H1 (cell line): ENCODE measurements at regions not wholly inside any gene's neighbourhood (a gene's known extent, or its start where the extent isn't known, plus 50 kb on each side); places are given as distances from the start of the nearest gene placed in this dataset.

Source experiments
- CTCF ChIA-PET: fragments of 300-600 bp; sonication (Branson Sonifier 250); formaldehyde crosslinking; loops from one replicate; lab custom pipeline; 2021; ENCODE audit not compliant: partially characterized antibody; lab: Charles Lee
- POLR2A ChIA-PET: fragments of 300-600 bp; sonication (Branson Sonifier 250); formaldehyde crosslinking; loops from one replicate; lab custom pipeline; 2021; ENCODE audit warnings: inconsistent platforms; ENCODE audit not compliant: partially characterized antibody; lab: Charles Lee
- DNase-seq, 2 experiments: peaks; one replicate each; pipeline versions ENCODE4 v3.0.0 to v3.0.0-alpha.2; 2010 to 2022; ENCODE audit warnings: low spot score in 2 of 2, low read depth in 1 of 2, mixed read lengths in 1 of 2
- FAIRE-seq: peaks from 2 replicates; lab custom pipeline; 2011; peaks lifted over from hg19 to GRCh38; lab: Jason Lieb, UNC
- H2AFZ ChIP-seq: 2 replicates; pipeline ENCODE4 v1.8.1; 2012; ENCODE audit warnings: low read length, inconsistent platforms
- H2AK5ac ChIP-seq: 2 replicates; pipeline ENCODE4 v1.6.1; 2013; ENCODE audit warnings: low read depth, low read length
- H2BK120ac ChIP-seq: replicated peaks from 2 replicates; pipeline ENCODE3; 2013; ENCODE audit warnings: low read depth, low read length, inconsistent platforms
- H2BK12ac ChIP-seq: 2 replicates; pipeline ENCODE4 v1.6.1; 2013; ENCODE audit warnings: low read depth, low read length
- H2BK15ac ChIP-seq: 2 replicates; pipeline ENCODE4 v1.6.1; 2013; ENCODE audit warnings: low read length
- H2BK20ac ChIP-seq: 2 replicates; pipeline ENCODE4 v1.6.1; 2013; ENCODE audit warnings: low read length
- H2BK5ac ChIP-seq: 2 replicates; pipeline ENCODE4 v1.6.1; 2013; ENCODE audit warnings: low read depth, low read length
- H3K14ac ChIP-seq: 2 replicates; pipeline ENCODE4 v1.6.1; 2013; ENCODE audit warnings: inconsistent platforms; ENCODE audit not compliant: insufficient read length
- H3K18ac ChIP-seq: 2 replicates; pipeline ENCODE4 v1.6.1; 2013; ENCODE audit warnings: low read length; ENCODE audit errors: extremely low read depth
- H3K23ac ChIP-seq: 2 replicates; pipeline ENCODE4 v1.6.1; 2013; ENCODE audit warnings: inconsistent platforms; ENCODE audit not compliant: insufficient read length
- H3K23me2 ChIP-seq: 2 replicates; pipeline ENCODE4 v1.6.1; 2013; ENCODE audit warnings: low read depth, low read length
- H3K27ac ChIP-seq: 2 replicates; pipeline ENCODE4 v1.6.1; 2011; ENCODE audit warnings: low read depth, low read length, inconsistent platforms
- H3K27me3 ChIP-seq, 4 experiments: replicated peaks in 1 of 4; 1 replicate in 1 of 4; 2 replicates in 3 of 4; pipeline versions ENCODE4 v1.6.1 to v1.8.1; 2011 to 2013; ENCODE audit warnings: low read length in 3 of 4, mild to moderate bottlenecking in 3 of 4, inconsistent platforms in 2 of 4, mixed read lengths in 2 of 4, moderate library complexity in 1 of 4; ENCODE audit not compliant: control insufficient read depth in 3 of 4, insufficient read depth in 3 of 4; ENCODE audit errors: extremely low read depth in 1 of 4
- H3K36me3 ChIP-seq, 4 experiments: 2 replicates each; pipeline versions ENCODE4 v1.6.1 to v1.8.1; 2011 to 2013; ENCODE audit warnings: mild to moderate bottlenecking in 4 of 4, low read length in 3 of 4, moderate library complexity in 2 of 4, control low read depth in 1 of 4, inconsistent platforms in 1 of 4; ENCODE audit not compliant: insufficient read depth in 4 of 4, control insufficient read depth in 2 of 4
- H3K4ac ChIP-seq: replicated peaks from 2 replicates; pipeline ENCODE3; 2013; ENCODE audit warnings: low read length, low read depth, mixed read lengths, inconsistent platforms; ENCODE audit not compliant: insufficient read length
- H3K4me1 ChIP-seq, 4 experiments: replicated peaks in 1 of 4; 1 replicate in 1 of 4; 2 replicates in 3 of 4; pipeline versions ENCODE4 v1.6.1 to v1.8.1; 2011 to 2013; ENCODE audit warnings: low read length in 3 of 4, inconsistent platforms in 2 of 4, mixed read lengths in 1 of 4; ENCODE audit not compliant: insufficient read depth in 4 of 4, control insufficient read depth in 3 of 4
- H3K4me2 ChIP-seq, 2 experiments: 2 replicates each; pipeline versions ENCODE4 v1.6.1 to v1.8.1; 2011 to 2013; ENCODE audit warnings: low read depth in 2 of 2, low read length in 2 of 2, control low read depth in 1 of 2, inconsistent platforms in 1 of 2, mild to moderate bottlenecking in 1 of 2; ENCODE audit not compliant: insufficient read depth in 1 of 2
- H3K4me3 ChIP-seq, 4 experiments: fragments of 200-600, 300-600 bp in 1 of 4; sonication (generic), shearing (Covaris generic), sonication (Bioruptor Twin) in 1 of 4; 2 replicates each; pipeline versions ENCODE4 v1.5.1 to v1.8.1; 2011 to 2016; ENCODE audit warnings: low read length in 4 of 4, low read depth in 3 of 4, control low read depth in 2 of 4, inconsistent platforms in 2 of 4, mild to moderate bottlenecking in 2 of 4, mixed read lengths in 1 of 4, moderate library complexity in 1 of 4; ENCODE audit not compliant: insufficient read depth in 2 of 4; ENCODE audit errors: extremely low read depth in 1 of 4
- H3K56ac ChIP-seq: replicated peaks from 2 replicates; pipeline ENCODE3; 2013; ENCODE audit warnings: low read depth, mild to moderate bottlenecking, mixed read lengths, low read length, inconsistent platforms; ENCODE audit not compliant: insufficient read length
- H3K79me1 ChIP-seq: 2 replicates; pipeline ENCODE4 v1.6.1; 2013; ENCODE audit warnings: low read depth, low read length, control low read depth
- H3K79me2 ChIP-seq, 2 experiments: 2 replicates each; pipeline versions ENCODE4 v1.6.1 to v1.8.1; 2012 to 2013; ENCODE audit warnings: low read length in 2 of 2, mild to moderate bottlenecking in 2 of 2, inconsistent platforms in 1 of 2; ENCODE audit not compliant: insufficient read depth in 2 of 2, control insufficient read depth in 1 of 2
- H3K9ac ChIP-seq, 4 experiments: replicated peaks in 1 of 4; 1 replicate in 1 of 4; 2 replicates in 3 of 4; pipeline versions ENCODE4 v1.6.1 to v1.8.1; 2011 to 2013; ENCODE audit warnings: low read depth in 3 of 4, low read length in 3 of 4, control low read depth in 2 of 4, mild to moderate bottlenecking in 2 of 4, moderate library complexity in 2 of 4, inconsistent platforms in 1 of 4; ENCODE audit errors: extremely low read depth in 1 of 4
- H3K9me3 ChIP-seq, 2 experiments: 2 replicates each; pipeline versions ENCODE4 v1.6.1 to v1.8.1; 2012 to 2013; ENCODE audit warnings: mild to moderate bottlenecking in 2 of 2, moderate library complexity in 2 of 2, control low read depth in 1 of 2, inconsistent platforms in 1 of 2, low read depth in 1 of 2, low read length in 1 of 2, mixed read lengths in 1 of 2; ENCODE audit not compliant: insufficient read depth in 2 of 2
- H4K20me1 ChIP-seq, 2 experiments: replicated peaks in 1 of 2; 2 replicates each; pipeline versions ENCODE3 to v1.8.1; 2011 to 2013; ENCODE audit warnings: inconsistent platforms in 2 of 2, low read length in 2 of 2, mild to moderate bottlenecking in 1 of 2; ENCODE audit not compliant: insufficient read depth in 2 of 2, control insufficient read depth in 1 of 2
- H4K5ac ChIP-seq: 2 replicates; pipeline ENCODE4 v1.6.1; 2013; ENCODE audit warnings: low read length, low read depth, mixed read lengths, inconsistent platforms; ENCODE audit not compliant: insufficient read length
- H4K8ac ChIP-seq: 2 replicates; pipeline ENCODE4 v1.8.0; 2013; ENCODE audit warnings: mild to moderate bottlenecking, moderate library complexity, low read length, inconsistent platforms; ENCODE audit not compliant: insufficient read depth; ENCODE audit errors: extremely low read depth
- H4K91ac ChIP-seq: replicated peaks from 2 replicates; pipeline ENCODE3; 2013; ENCODE audit warnings: low read length, mixed read lengths, inconsistent platforms; ENCODE audit not compliant: insufficient read length
- BCL11A ChIP-seq, 2 experiments: IDR thresholded peaks; one replicate each; pipeline ENCODE4 v1.6.1; 2011; ENCODE audit warnings: low read depth in 2 of 2, low read length in 2 of 2, mild to moderate bottlenecking in 2 of 2
- KDM5A ChIP-seq: fragments of 200-600 bp; IDR thresholded peaks from 2 replicates; pipeline ENCODE4 v1.7.1; 2012; ENCODE audit warnings: mild to moderate bottlenecking, low read length, inconsistent platforms, mixed read lengths
- NANOG ChIP-seq: IDR thresholded peaks from 2 replicates; pipeline ENCODE4 v1.6.1; 2011; ENCODE audit warnings: low read length, low read depth, mild to moderate bottlenecking, inconsistent platforms; ENCODE audit not compliant: insufficient read depth, poor library complexity, severe bottlenecking
- SIN3A ChIP-seq, 2 experiments: IDR thresholded peaks in 1 of 2; conservative IDR thresholded peaks in 1 of 2; 2 replicates each; pipeline ENCODE4 v1.6.1; 2011 to 2012; ENCODE audit warnings: low read length in 2 of 2, improper control_type of control experiment in 1 of 2, low read depth in 1 of 2, mild to moderate bottlenecking in 1 of 2
- TCF12 ChIP-seq: IDR thresholded peaks from 2 replicates; pipeline ENCODE4 v1.6.1; 2011; ENCODE audit warnings: low read depth, mild to moderate bottlenecking, low read length
- TEAD4 ChIP-seq: IDR thresholded peaks from 2 replicates; pipeline ENCODE4 v1.6.1; 2012; ENCODE audit warnings: low read depth, low read length, inconsistent platforms, mixed read lengths
- WGBS, 2 experiments: shearing (Covaris generic) in 1 of 2; methylation state at CpG; one replicate each; pipeline versions ENCODE4 v1.1.6 to v1.1.7; 2013 to 2015; ENCODE audit warnings: low lambda C conversion rate in 2 of 2, mixed read lengths in 2 of 2, inconsistent platforms in 1 of 2, low coverage in 1 of 2, missing lambda C conversion rate in 1 of 2; ENCODE audit not compliant: insufficient replicate concordance in 2 of 2, insufficient coverage in 1 of 2, insufficient read length in 1 of 2; ENCODE audit errors: extremely low coverage in 1 of 2, missing lambda C conversion rate in 1 of 2; 5-methylcytosine and 5-hydroxymethylcytosine counted together
- TF ChIP-seq, protein P1 (sequence below), 3 experiments: IDR thresholded peaks; 1 replicate in 2 of 3; 2 replicates in 1 of 3; pipeline versions ENCODE4 v1.5.1 to v1.6.1; 2011; ENCODE audit warnings: low read length in 3 of 3, mild to moderate bottlenecking in 3 of 3, inconsistent platforms in 2 of 3, low read depth in 1 of 3, moderate library complexity in 1 of 3; ENCODE audit not compliant: insufficient read depth in 1 of 3; ENCODE audit errors: control extremely low read depth in 1 of 3
- TF ChIP-seq, protein P2 (sequence below): IDR thresholded peaks from 2 replicates; pipeline ENCODE4 v1.6.1; 2011; ENCODE audit warnings: low read length, improper control_type of control experiment

DNA sequence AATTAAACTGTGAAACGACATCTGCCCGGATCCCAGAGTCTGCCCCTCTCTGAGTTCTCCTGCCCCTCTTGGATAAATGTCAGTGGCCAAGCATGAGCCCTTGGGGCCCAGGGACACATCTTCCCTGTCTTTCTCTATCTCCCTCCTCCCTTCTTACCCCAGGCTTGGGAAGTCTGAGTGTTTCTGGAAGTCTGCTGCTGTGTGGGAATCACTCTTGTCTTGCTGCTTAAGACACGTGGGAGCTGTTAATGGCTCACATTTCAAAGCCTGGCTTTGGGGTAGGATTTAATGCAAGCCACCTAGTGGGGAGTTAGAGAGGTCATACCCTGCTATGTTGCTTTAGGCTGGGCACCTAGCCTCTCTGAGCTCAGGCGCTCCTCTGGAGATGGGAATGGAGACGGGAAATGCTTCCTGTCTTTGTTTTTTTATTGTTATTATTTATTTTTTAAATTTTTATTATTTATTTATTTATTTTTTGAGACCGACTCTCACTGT, 218.5 kb upstream of the CIBAR2 start:
- Histone ChIP-seq H2BK120ac (no peak overlapping the region), H3K27ac (no peak overlapping the region), H3K4me2 (peak overlapping the region; percentile 63 to 69), H3K9ac (no peak overlapping the region), H3K79me1 (no peaks in the 10 kb centered on the region; the same call in 1 of the 2 replicates), H2BK15ac (no peak overlapping the region), H3K27me3 (peaks cover 26 to 56% (median 47%) of the 10 kb centered on the region in 4 experiments), H3K23me2 (no peaks in the 10 kb centered on the region; the same call in 1 of the 2 replicates), H2AFZ (no peak overlapping the region), H3K4me1 (peaks cover 4 to 51% (median 42%) of the 10 kb centered on the region in 4 experiments), H3K14ac (no peak overlapping the region), H3K56ac (no peak overlapping the region), H3K4me3 (peak overlapping the region in 2 of 4 experiments; percentile 32 to 36; a peak in 3 of 8 replicates), H3K79me2 (no peaks in the 10 kb centered on the region), H4K5ac (no peak overlapping the region), H2BK12ac (0 out of 2 replicates have a peak overlapping the region, but pooled peaks have one; percentile 39), H3K9me3 (peaks cover 0 to 8% of the 10 kb centered on the region in 2 experiments; a peak in 1 of 4 replicates), H4K91ac (no peak overlapping the region), H4K20me1 (peaks cover 14 to 23% of the 10 kb centered on the region in 2 experiments), H2BK5ac (no peak overlapping the region), H3K18ac (peak overlapping the region; percentile 52; the same call in 1 of the 2 replicates), H3K23ac (no peak overlapping the region), H4K8ac (no peak overlapping the region), H3K36me3 (no peaks in the 10 kb centered on the region), H2AK5ac (no peak overlapping the region), H2BK20ac (no peak overlapping the region), H3K4ac (no peak overlapping the region)
- WGBS, 2 experiments = 12% methylated on average over 6 of the region's 6 CpGs; no CpG with 5 or more reads in 1 of the 2 experiments
- ChIA-PET POLR2A (interaction anchor here (0.6 to 1.3 kb wide), 3 partner anchors 27 to 53 kb away, joined by 3 to 4 read pairs (median 3); no protein-coding TSS in a partner anchor), CTCF (interaction anchor here (0.6 to 2.2 kb wide), 28 partner anchors 8 to 1121 kb away, joined by 3 to 18 read pairs (median 4); no protein-coding TSS in a partner anchor)
- DNase-seq (no peak), FAIRE-seq (peak; percentile 97)
- TF ChIP-seq SIN3A (conservative IDR thresholded peaks at IDR 0.05 in 1 of 2, IDR thresholded peaks at IDR 0.05 in 1 of 2; ENCODE audit: low read depth in 1 of 2, low read length in 2 of 2) (peak; percentile 56 to 76; a peak in 1 of 4 replicates), NANOG (peak; percentile 57), KDM5A (no peak), TEAD4 (0 out of 2 replicates have a peak, but pooled peaks have one; percentile 14), TCF12 (0 out of 2 replicates have a peak, but pooled peaks have one; percentile 38), BCL11A (IDR thresholded peaks at IDR 0.05; ENCODE audit: low read depth in 2 of 2, low read length in 2 of 2) (no peak)
- TF ChIP-seq, protein P1, sequence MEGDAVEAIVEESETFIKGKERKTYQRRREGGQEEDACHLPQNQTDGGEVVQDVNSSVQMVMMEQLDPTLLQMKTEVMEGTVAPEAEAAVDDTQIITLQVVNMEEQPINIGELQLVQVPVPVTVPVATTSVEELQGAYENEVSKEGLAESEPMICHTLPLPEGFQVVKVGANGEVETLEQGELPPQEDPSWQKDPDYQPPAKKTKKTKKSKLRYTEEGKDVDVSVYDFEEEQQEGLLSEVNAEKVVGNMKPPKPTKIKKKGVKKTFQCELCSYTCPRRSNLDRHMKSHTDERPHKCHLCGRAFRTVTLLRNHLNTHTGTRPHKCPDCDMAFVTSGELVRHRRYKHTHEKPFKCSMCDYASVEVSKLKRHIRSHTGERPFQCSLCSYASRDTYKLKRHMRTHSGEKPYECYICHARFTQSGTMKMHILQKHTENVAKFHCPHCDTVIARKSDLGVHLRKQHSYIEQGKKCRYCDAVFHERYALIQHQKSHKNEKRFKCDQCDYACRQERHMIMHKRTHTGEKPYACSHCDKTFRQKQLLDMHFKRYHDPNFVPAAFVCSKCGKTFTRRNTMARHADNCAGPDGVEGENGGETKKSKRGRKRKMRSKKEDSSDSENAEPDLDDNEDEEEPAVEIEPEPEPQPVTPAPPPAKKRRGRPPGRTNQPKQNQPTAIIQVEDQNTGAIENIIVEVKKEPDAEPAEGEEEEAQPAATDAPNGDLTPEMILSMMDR (IDR thresholded peaks at IDR 0.05; ENCODE audit: control extremely low read depth in 1 of 3, insufficient read depth in 1 of 3, low read depth in 1 of 3, low read length in 3 of 3) = peak in 2 of 3 experiments; percentile 59 to 74; a peak in 3 of 4 replicates
- TF ChIP-seq, protein P2, sequence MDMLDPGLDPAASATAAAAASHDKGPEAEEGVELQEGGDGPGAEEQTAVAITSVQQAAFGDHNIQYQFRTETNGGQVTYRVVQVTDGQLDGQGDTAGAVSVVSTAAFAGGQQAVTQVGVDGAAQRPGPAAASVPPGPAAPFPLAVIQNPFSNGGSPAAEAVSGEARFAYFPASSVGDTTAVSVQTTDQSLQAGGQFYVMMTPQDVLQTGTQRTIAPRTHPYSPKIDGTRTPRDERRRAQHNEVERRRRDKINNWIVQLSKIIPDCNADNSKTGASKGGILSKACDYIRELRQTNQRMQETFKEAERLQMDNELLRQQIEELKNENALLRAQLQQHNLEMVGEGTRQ = no peak; the same call in 1 of the 2 replicates
